H1 (cell line): ENCODE measurements at regions not wholly inside any gene's neighbourhood (a gene's known extent, or its start where the extent isn't known, plus 50 kb on each side); places are given as distances from the start of the nearest gene placed in this dataset.

Source experiments
- BRCA1 ChIP-seq: IDR thresholded peaks from 2 replicates; pipeline ENCODE4 v1.6.1; 2012; ENCODE audit warnings: low read depth, low read length, improper control_type of control experiment
- CEBPB ChIP-seq: IDR thresholded peaks from 2 replicates; pipeline ENCODE4 v1.6.1; 2012; ENCODE audit warnings: low read depth, low read length
- EGR1 ChIP-seq: IDR thresholded peaks from 2 replicates; pipeline ENCODE4 v1.6.1; 2011; ENCODE audit warnings: low read depth, low read length, borderline replicate concordance
- KDM1A ChIP-seq: fragments of 200-600, 300-600 bp; sonication (generic); IDR thresholded peaks from 2 replicates; pipeline ENCODE4 v1.7.1; 2016; ENCODE audit warnings: mild to moderate bottlenecking, low read length, borderline replicate concordance
- RBBP5 ChIP-seq: IDR thresholded peaks from 2 replicates; pipeline ENCODE4 v1.7.1; 2012; ENCODE audit warnings: low read depth, mild to moderate bottlenecking, inconsistent platforms, low read length, moderate library complexity, borderline replicate concordance
- SIN3A ChIP-seq, 2 experiments: IDR thresholded peaks in 1 of 2; conservative IDR thresholded peaks in 1 of 2; 2 replicates each; pipeline ENCODE4 v1.6.1; 2011 to 2012; ENCODE audit warnings: low read length in 2 of 2, improper control_type of control experiment in 1 of 2, low read depth in 1 of 2, mild to moderate bottlenecking in 1 of 2
- SIX5 ChIP-seq: IDR thresholded peaks from 2 replicates; pipeline ENCODE4 v1.6.1; 2011; ENCODE audit warnings: mild to moderate bottlenecking, low read depth, low read length
- YY1 ChIP-seq: IDR thresholded peaks from 2 replicates; pipeline ENCODE4 v1.6.1; 2011; ENCODE audit warnings: low read depth, mild to moderate bottlenecking, low read length

DNA sequence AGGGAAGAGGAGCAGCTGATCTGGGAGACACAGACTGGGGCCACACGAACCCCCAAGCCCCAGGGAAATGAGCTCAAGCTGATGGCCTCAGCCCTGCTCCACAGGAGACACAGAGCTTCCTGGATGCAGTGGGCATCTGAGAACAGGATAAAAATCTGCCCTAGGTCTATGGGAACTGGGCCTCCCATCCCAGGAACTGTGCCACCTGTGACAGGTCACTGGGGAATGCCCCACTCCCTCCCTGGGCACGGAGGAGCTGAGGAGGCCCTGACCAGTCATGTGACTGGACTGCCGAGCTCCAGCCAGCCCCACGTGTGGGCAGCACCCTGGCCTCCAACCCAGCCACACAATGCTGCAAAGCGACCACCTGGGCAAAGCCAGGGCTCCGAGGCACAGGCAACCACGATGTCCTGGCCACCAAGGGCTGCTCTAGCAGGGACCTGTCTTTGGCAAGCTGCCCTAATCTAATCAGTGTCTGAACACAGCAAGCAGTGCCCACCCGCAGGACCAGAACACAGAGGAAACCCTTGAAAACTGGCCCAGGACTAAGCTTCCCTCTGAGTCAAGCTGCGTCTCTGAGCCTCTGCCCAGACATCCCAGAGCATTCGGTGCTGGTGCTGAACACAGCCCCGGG lies 57.8 kb upstream of the ID2 start (continued):
- no peak for TF ChIP-seq RBBP5
- TF ChIP-seq KDM1A = no peak
- no peak for TF ChIP-seq YY1
- no peak for TF ChIP-seq CEBPB
- TF ChIP-seq SIX5 = no peak
- TF ChIP-seq BRCA1 = no peak
- no peak for TF ChIP-seq SIN3A (conservative IDR thresholded peaks at IDR 0.05 in 1 of 2, IDR thresholded peaks at IDR 0.05 in 1 of 2; ENCODE audit: low read depth in 1 of 2, low read length in 2 of 2)
- TF ChIP-seq EGR1 = no peak
